HEK293T (cell line): ENCODE measurements at regions not wholly inside any gene's neighbourhood (a gene's known extent, or its start where the extent isn't known, plus 50 kb on each side); places are given as distances from the start of the nearest gene placed in this dataset.
"Not testable (repeated sequence)": the region's sequence is repeated elsewhere in the genome, so short reads cannot be mapped to it uniquely, and the experiment has no call there.

Experiments
- CTCF ChIA-PET: fragments of 350-600 bp; formaldehyde crosslinking; extraction: SDS; loops from one replicate; lab custom pipeline; 2021; ENCODE audit warnings: antibody characterized with exemption, inconsistent platforms; lab: Yijun Ruan, JAX
- POLR2A ChIA-PET: fragments of 350-600 bp; formaldehyde crosslinking; extraction: SDS; loops from one replicate; lab custom pipeline; 2020; ENCODE audit warnings: antibody characterized with exemption, inconsistent platforms; lab: Yijun Ruan, JAX
- DNase-seq: peaks from one replicate; pipeline ENCODE4 v3.0.0; 2012; ENCODE audit warnings: mixed read lengths; ENCODE audit errors: extremely low spot score
- ARNT ChIP-seq: fragments of 450-650 bp; IDR thresholded peaks from 2 replicates; pipeline ENCODE4 v1.6.1; 2017; ENCODE audit warnings: mild to moderate bottlenecking
- BHLHE40 ChIP-seq: fragments of 450-650 bp; IDR thresholded peaks from 2 replicates; pipeline ENCODE4 v1.6.1; 2016; ENCODE audit warnings: mild to moderate bottlenecking, moderate library complexity, borderline replicate concordance
- CTBP1 ChIP-seq: fragments of 450-650 bp; IDR thresholded peaks from 2 replicates; pipeline ENCODE4 v1.6.1; 2016; ENCODE audit warnings: borderline replicate concordance
- ELF4 ChIP-seq: fragments of 450-650 bp; IDR thresholded peaks from 2 replicates; pipeline ENCODE4 v1.6.1; 2017; ENCODE audit warnings: antibody characterized with exemption
- FOXA1 ChIP-seq: fragments of 450-650 bp; IDR thresholded peaks from 2 replicates; pipeline ENCODE4 v1.6.1; 2016; ENCODE audit warnings: mild to moderate bottlenecking
- FOXK2 ChIP-seq: fragments of 450-650 bp; IDR thresholded peaks from 2 replicates; pipeline ENCODE4 v1.6.1; 2016; ENCODE audit warnings: mild to moderate bottlenecking
- FOXM1 ChIP-seq: fragments of 450-650 bp; IDR thresholded peaks from 2 replicates; pipeline ENCODE4 v1.6.1; 2017; ENCODE audit warnings: mild to moderate bottlenecking, borderline replicate concordance
- HDGF ChIP-seq: fragments of 450-650 bp; IDR thresholded peaks from 2 replicates; pipeline ENCODE4 v1.6.1; 2017; ENCODE audit warnings: antibody characterized with exemption, borderline replicate concordance
- L3MBTL2 ChIP-seq: fragments of 450-650 bp; conservative IDR thresholded peaks from 2 replicates; pipeline ENCODE4 v1.6.1; 2016; ENCODE audit warnings: mild to moderate bottlenecking
- LEF1 ChIP-seq: fragments of 450-650 bp; IDR thresholded peaks from 2 replicates; pipeline ENCODE4 v1.6.1; 2017; ENCODE audit warnings: mild to moderate bottlenecking, borderline replicate concordance
- NFRKB ChIP-seq: fragments of 450-650 bp; IDR thresholded peaks from 2 replicates; pipeline ENCODE4 v1.6.1; 2016; ENCODE audit warnings: mild to moderate bottlenecking, moderate library complexity
- SP1 ChIP-seq: fragments of 450-650 bp; IDR thresholded peaks from 2 replicates; pipeline ENCODE4 v1.6.1; 2017
- SUZ12 ChIP-seq: fragments of 450-650 bp; IDR thresholded peaks from 2 replicates; pipeline ENCODE4 v1.6.1; 2016; ENCODE audit warnings: mild to moderate bottlenecking
- TARDBP ChIP-seq: fragments of 450-650 bp; IDR thresholded peaks from 2 replicates; pipeline ENCODE4 v1.6.1; 2016
- ZNF384 ChIP-seq: fragments of 450-650 bp; IDR thresholded peaks from 2 replicates; pipeline ENCODE4 v1.6.1; 2016
- TF ChIP-seq, protein P1 (sequence below): fragments of 450-650 bp; IDR thresholded peaks from 2 replicates; pipeline ENCODE4 v1.6.1; 2016

DNA sequence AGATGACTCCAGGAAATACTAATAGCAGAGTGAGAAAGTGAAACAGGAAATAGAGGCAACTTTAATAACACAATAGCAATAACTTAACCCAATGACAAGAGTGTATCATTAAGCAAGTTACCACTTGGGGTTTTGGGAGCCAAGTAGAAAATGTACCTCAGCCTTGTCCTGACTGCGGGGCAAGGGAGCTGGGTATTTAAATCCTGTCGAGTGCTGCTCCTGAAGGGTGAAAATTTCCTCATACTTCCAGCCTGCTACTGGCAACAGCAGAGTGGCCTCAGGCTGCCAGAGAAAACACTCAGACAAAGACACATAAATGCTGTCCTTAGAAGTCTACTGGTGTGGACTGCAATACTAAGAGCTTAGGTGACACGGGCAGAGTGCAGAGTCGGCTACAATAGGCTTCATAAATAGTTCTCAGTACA, 112.5 kb upstream of the EMB start:
- CTCF ChIA-PET: no interaction called here
- TF ChIP-seq FOXK2: no peak
- TF ChIP-seq SP1: no peak
- TF ChIP-seq CTBP1: no peak
- TF ChIP-seq ELF4: no peak
- no peak for TF ChIP-seq ARNT
- no peak for TF ChIP-seq FOXM1
- TF ChIP-seq SUZ12: no peak
- TF ChIP-seq LEF1: no peak
- no peak for TF ChIP-seq L3MBTL2
- no peak for TF ChIP-seq ZNF384
- TF ChIP-seq BHLHE40: no peak
- TF ChIP-seq, protein P1, sequence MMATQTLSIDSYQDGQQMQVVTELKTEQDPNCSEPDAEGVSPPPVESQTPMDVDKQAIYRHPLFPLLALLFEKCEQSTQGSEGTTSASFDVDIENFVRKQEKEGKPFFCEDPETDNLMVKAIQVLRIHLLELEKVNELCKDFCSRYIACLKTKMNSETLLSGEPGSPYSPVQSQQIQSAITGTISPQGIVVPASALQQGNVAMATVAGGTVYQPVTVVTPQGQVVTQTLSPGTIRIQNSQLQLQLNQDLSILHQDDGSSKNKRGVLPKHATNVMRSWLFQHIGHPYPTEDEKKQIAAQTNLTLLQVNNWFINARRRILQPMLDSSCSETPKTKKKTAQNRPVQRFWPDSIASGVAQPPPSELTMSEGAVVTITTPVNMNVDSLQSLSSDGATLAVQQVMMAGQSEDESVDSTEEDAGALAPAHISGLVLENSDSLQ: no peak
- no peak for TF ChIP-seq TARDBP
- DNase-seq: no peak
- POLR2A ChIA-PET: no interaction called here

- CTCF ChIA-PET, DNase-seq, POLR2A ChIA-PET: not testable (repeated sequence)
Measured at GRCh38 chr5:50558640-50559039, 107.8 kb upstream of the PARP8 start.

DNA sequence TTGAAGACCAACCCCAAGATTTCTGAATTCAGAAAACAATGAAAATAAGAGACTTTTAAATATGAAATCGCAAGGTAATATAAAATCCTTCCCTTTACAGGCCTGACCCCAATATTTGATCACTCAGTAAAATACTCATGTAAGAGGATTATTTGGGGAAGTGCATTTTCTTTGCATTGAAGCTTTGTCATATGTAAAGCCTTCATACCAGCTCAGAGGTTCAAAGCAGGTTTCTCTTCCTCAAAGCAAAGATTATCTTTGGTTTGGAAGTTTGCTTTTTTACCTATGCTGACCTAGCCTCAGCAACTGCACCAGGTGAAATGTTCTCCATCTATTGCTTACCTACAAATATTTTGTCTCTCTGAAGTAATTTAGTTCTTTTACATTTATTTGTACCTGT, 106.5 kb upstream of the PARP8 start:
- TF ChIP-seq, protein P1: no peak
- no peak for TF ChIP-seq FOXK2
- TF ChIP-seq LEF1: no peak
- TF ChIP-seq ZNF384: no peak
- TF ChIP-seq BHLHE40: no peak
- no peak for TF ChIP-seq FOXA1
- TF ChIP-seq HDGF: no peak
- no peak for TF ChIP-seq ELF4
- TF ChIP-seq SUZ12: no peak
- TF ChIP-seq CTBP1: no peak
- TF ChIP-seq NFRKB: no peak
- TF ChIP-seq SP1: no peak
- TF ChIP-seq L3MBTL2: no peak
- TF ChIP-seq FOXM1: no peak
- no peak for TF ChIP-seq ARNT
- TF ChIP-seq TARDBP: no peak
- no peak for DNase-seq
- CTCF ChIA-PET: no interaction called here
- POLR2A ChIA-PET: no interaction called here

GRCh38 chr5:50562694-50563093, 103.7 kb upstream of the PARP8 start:
- POLR2A ChIA-PET: no interaction called here

DNA sequence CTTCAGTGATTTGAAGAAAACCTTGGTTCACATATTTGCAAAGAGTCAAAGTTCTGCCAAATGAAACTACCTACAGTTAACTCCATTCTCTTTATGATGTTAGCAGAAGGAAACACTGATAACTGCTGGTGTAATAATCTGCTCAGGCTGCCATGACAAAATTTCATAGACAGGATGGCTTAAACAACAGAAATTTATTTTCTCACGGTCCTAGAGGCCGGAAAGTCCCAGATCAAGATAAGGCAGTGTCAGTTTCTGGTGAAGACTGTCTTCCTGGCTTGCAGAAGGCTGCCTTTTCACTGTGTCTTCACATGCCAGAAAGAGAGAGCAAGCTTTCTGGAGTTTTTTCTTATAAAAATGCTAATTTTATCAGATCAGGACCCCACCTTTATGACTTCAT, 102.4 kb upstream of the PARP8 start:
- DNase-seq: no peak
- ChIA-PET CTCF (no interaction called here), POLR2A (no interaction called here)
- TF ChIP-seq LEF1 (no peak), ZNF384 (no peak), ARNT (no peak), FOXA1 (no peak), HDGF (no peak), ELF4 (no peak), SP1 (no peak), NFRKB (no peak), TARDBP (no peak), FOXK2 (no peak), FOXM1 (no peak), L3MBTL2 (no peak), BHLHE40 (no peak), SUZ12 (no peak), CTBP1 (no peak)
- TF ChIP-seq, protein P1: no peak

More at GRCh38 chr5:50562694-50563093, 103.7 kb upstream of the PARP8 start:
- DNase-seq: no peak
- no peak for TF ChIP-seq FOXA1
- TF ChIP-seq FOXK2: no peak
- no peak for TF ChIP-seq NFRKB
- TF ChIP-seq HDGF: no peak
- no peak for TF ChIP-seq ELF4
- CTCF ChIA-PET: no interaction called here

GRCh38 chr5:50564558-50564957, 101.9 kb upstream of the PARP8 start:
- POLR2A ChIA-PET: no interaction called here
- CTCF ChIA-PET: no interaction called here
- DNase-seq: no peak
- TF ChIP-seq SP1 (no peak), BHLHE40 (no peak), ELF4 (no peak), HDGF (no peak), FOXK2 (no peak), TARDBP (no peak), NFRKB (no peak), ZNF384 (no peak), FOXM1 (no peak), SUZ12 (no peak), LEF1 (no peak), L3MBTL2 (no peak), CTBP1 (no peak)
- TF ChIP-seq, protein P1: no peak

DNA sequence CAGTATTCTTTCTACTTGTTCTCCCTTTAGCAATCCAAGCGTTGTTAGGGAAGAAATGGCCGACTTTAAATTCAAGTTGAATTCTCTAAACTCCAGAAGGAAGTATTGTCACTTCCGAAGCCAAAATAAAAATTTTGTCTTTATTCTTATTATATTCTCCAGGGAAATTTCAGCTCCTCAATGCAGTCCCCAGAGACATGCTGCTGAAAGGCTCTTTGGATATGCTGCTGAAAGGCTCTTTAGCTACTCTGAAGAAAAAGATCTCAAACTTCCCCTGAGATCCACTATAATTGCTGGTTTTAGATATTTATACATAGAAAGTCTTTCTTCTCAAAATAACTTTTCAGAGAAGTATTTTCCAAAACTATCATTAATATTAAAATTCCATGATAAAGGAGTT, 92.3 kb upstream of the PARP8 start:
- TF ChIP-seq ARNT: no peak
- TF ChIP-seq FOXM1: no peak
- TF ChIP-seq L3MBTL2: no peak
- TF ChIP-seq FOXA1: no peak
- TF ChIP-seq TARDBP: no peak
- no peak for TF ChIP-seq BHLHE40
- POLR2A ChIA-PET: no interaction called here
- DNase-seq: no peak
- CTCF ChIA-PET: no interaction called here
